Astrocyte of the cerebellum (primary cell): ENCODE measurements at regions not wholly inside any gene's neighbourhood (a gene's known extent, or its start where the extent isn't known, plus 50 kb on each side); places are given as distances from the start of the nearest gene placed in this dataset.

Source experiments
- DNase-seq: peaks from one replicate; pipeline ENCODE4 v3.0.0-alpha.2; 2011; ENCODE audit warnings: low read depth
- H3K4me3 ChIP-seq: 2 replicates; pipeline ENCODE4 v1.5.1; 2011; ENCODE audit warnings: mild to moderate bottlenecking, low read depth, low read length, moderate library complexity
- CTCF ChIP-seq: IDR thresholded peaks from 2 replicates; pipeline ENCODE4 v1.5.1; 2012; ENCODE audit warnings: low read length, low read depth, moderate library complexity, mild to moderate bottlenecking; ENCODE audit errors: missing control alignments
- in situ Hi-C: cut with HindIII; loops from 2 replicates; pipeline ENCODE4 v1.10.0; 2017; ENCODE audit warnings: low sequenced_read_pairs

GRCh38 chr14:55976219-55976618, 142.0 kb upstream of the PELI2 start:
- in situ Hi-C loops = no loop called here
- no peak for DNase-seq

GRCh38 chr14:55976655-55977054, 141.6 kb upstream of the PELI2 start:
- DNase-seq = no peak
- no peak overlapping the region for H3K4me3 ChIP-seq
- in situ Hi-C loops = no loop called here
- no peak for TF ChIP-seq CTCF

More at GRCh38 chr14:55976219-55976618, 142.0 kb upstream of the PELI2 start:
- TF ChIP-seq CTCF = no peak
- no peak overlapping the region for H3K4me3 ChIP-seq

GRCh38 chr14:55977392-55978150, 140.6 kb upstream of the PELI2 start:
- no peak for TF ChIP-seq CTCF
- H3K4me3 ChIP-seq = no peak overlapping the region
- in situ Hi-C loops = no loop called here
- DNase-seq = no peak

- no peak overlapping the region for H3K4me3 ChIP-seq
- no peak for DNase-seq
- TF ChIP-seq CTCF = no peak
- in situ Hi-C loops = no loop called here
Observed at GRCh38 chr14:55979096-55979495, 139.1 kb upstream of the PELI2 start.

GRCh38 chr14:55979781-55980180, 138.4 kb upstream of the PELI2 start:
- DNase-seq = no peak
- no peak for TF ChIP-seq CTCF
- in situ Hi-C loops = loop anchor here (5.0 kb wide), 2 partner anchors 47 to 82 kb away; no protein-coding TSS in a partner anchor

GRCh38 chr14:55980970-55981369, 137.2 kb upstream of the PELI2 start:
- no peak for DNase-seq
- no peak overlapping the region for H3K4me3 ChIP-seq
- in situ Hi-C loops = loop anchor here (5.0 kb wide), 2 partner anchors 49 to 84 kb away; no protein-coding TSS in a partner anchor
- TF ChIP-seq CTCF = no peak

More at GRCh38 chr14:55979781-55980180, 138.4 kb upstream of the PELI2 start:
- H3K4me3 ChIP-seq = no peak overlapping the region
